Renal cortical epithelial cell (primary cell): ENCODE measurements at regions not wholly inside any gene's neighbourhood (a gene's known extent, or its start where the extent isn't known, plus 50 kb on each side); places are given as distances from the start of the nearest gene placed in this dataset.
"Not testable (repeated sequence)": the region's sequence is repeated elsewhere in the genome, so short reads cannot be mapped to it uniquely, and the experiment has no call there.

Experiments used
- DNase-seq: peaks from one replicate; pipeline ENCODE4 v3.0.0-alpha.2; 2011; ENCODE audit warnings: low read depth

DNA sequence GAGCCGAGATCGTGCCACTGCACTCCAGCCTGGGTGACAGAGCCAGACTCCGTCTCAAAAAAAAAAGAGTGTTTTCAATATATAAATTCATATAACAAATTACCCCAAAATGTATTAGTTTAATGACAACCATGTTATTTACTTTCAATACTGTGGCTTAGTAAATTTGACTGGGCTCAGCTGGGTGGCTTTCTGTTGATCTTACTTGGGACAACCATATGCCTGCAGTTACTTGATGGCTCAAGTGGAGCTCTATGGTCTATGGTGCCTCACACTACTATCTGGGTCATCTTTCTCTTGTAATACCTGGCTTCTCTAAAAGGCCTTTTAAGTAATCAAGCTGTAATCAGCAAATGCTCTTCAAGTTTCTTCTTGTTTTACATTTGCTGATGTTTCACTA is 341.5 kb upstream of the SPHKAP start:
- no peak for DNase-seq

GRCh38 chr2:228522276-228522675 is 340.8 kb upstream of the SPHKAP start:
- no peak for DNase-seq

DNA sequence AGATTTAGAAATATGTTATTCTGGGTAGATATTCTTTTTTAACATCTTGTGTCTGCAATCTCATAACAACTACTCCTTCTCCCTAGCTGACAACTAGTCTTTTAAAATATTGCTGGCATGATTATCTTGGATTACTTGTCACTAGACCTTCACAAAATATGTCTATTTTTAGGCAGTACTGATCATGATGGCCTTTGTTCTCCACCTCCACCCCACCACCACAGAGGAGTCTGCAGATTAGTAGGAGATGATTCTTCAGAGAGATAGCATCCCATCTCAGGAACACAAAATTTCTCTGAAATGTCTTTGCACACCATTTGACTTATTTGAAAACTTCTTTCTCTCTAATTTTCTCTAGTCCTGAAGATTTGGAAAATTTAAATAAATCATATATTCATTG is 338.1 kb upstream of the SPHKAP start:
- no peak for DNase-seq

GRCh38 chr2:228516019-228516418 is 334.5 kb upstream of the SPHKAP start:
- DNase-seq, result no peak

DNA sequence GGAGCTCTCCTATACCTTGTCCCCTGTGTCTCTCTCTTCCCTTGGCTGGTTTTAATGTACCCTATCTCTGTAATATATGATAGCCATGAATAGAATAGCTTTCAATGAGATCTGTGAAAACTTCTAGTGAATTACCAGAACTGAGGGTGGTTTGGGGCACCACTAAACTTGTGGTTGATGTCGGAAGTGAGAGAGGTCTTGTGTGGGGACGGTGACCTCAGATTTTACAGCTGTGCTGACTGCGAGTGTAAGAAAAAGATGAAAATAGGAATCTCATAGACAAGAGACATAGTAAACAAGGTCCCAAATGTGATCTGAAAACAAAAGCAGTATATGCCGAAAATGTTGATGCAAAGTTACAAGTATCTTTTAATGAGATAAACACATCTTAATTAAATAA is 332.0 kb upstream of the SPHKAP start:
- not testable (repeated sequence) for DNase-seq

DNA sequence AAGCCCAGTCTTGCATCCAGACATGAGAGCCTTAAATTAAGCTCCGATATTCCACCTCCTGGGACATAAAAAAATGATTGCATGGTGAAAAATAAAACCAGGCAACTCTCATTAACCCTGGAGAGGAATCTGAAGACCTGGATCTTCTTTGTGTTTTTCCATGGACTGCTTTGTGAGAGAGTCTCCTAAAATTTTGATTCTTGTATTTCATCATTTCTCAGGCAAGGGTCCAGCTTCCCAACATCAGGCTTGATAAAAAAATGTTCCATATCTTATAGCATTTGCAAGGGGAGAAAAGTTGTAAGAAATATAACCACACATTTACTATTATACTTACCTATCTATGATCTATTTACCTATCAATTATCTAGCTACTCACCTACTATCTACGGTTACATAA is 327.5 kb upstream of the SPHKAP start:
- no peak for DNase-seq

DNA sequence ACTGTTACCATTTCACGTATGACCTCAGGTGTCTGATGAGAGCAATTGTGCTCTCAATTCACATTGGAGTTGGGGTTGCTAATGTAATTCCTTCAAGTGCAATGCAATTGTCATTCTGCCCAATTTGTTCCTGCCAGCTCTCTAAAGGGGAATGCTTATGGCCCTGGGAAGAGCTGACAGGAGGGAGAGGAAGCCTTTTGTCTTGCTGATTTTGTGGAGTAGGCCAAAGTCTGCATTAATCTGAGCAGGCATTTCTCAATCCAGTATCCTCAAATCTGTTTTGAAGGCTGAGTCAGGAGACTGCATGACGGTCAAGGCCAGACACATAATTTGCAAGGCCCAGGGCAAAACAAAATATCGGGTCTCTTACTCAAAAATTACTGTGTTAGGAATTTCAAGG is 326.4 kb upstream of the SPHKAP start:
- peak; percentile 60 for DNase-seq

- no peak for DNase-seq
Measured at GRCh38 chr2:228507231-228507824, 325.8 kb upstream of the SPHKAP start.

DNA sequence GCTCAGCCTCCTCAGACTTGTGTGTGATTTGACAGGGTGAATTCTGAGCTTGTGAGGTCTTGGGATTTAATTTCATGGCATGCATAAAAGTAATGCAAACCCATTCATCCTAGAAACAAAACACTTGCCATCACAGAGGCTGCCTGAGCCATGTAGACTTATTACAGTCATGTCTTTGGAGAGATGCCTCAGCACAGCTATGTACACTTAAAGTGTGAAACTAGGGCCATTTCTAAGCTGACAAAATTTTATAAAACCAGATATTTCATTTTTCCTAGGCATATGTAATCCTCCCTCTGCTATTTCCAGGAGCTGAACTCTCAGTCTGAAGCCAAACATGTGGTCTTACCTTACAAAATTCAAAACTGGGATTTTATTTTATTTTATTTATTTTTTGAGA is 322.2 kb upstream of the SPHKAP start:
- no peak for DNase-seq

DNA sequence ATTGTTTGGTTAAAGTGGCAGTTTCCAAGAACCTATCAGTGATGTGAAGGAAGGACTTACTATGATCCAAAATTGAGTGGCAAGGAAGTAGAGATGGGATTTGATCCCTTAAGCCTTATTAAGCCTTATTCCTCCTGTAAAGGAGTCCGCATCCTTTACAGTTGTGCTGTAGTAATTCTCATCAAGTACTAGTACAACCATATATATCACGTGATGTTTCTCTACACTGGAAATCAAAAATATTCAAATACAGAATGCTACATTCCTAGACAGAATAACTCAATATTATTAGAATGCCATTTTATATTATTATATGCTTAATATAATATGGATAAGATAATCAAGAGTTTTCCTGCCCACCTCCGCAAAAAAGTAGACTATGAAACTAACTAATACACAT is 312.4 kb upstream of the SPHKAP start:
- no peak for DNase-seq

DNA sequence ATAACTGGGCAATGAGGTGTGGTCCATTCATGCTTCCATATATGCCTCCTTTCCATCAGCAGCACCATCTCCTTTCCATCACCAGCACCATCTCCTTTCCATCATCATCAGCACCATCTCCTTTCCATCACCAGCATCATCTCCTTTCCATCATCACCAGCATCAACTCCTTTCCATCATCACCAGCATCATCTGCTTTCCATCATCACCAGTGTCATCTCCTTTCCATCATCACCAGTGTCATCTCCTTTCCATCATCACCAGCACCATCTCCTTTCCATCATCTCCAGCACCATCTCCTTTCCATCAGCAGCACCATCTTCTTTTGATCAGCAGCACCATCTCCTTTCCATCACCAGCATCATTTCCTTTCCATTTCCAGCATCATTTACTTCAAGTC is 297.5 kb upstream of the SPHKAP start:
- no peak for DNase-seq

GRCh38 chr2:228474466-228474865 is 293.0 kb upstream of the SPHKAP start:
- DNase-seq, result peak; percentile 89

GRCh38 chr2:228469721-228470120 is 288.2 kb upstream of the SPHKAP start:
- DNase-seq, result peak; percentile 21

DNA sequence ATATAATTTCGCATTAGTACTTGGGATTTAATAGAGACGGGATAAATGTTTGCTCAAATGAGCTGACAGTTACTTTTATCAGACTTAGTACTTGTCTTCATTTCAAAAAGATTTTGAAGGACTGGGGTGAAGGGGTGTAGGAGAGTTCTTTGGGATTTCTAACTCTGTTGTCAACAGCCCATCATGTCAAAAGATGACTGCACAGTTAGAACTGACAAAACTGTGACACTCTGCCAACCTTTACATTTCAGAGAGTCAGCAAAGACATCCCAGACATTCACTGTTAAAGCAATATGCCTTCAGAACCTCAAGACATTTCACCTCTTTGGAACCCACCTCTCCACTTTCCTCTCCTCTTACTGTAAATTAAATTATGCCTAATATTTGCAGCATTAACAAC is 285.4 kb upstream of the SPHKAP start:
- DNase-seq, result no peak

DNA sequence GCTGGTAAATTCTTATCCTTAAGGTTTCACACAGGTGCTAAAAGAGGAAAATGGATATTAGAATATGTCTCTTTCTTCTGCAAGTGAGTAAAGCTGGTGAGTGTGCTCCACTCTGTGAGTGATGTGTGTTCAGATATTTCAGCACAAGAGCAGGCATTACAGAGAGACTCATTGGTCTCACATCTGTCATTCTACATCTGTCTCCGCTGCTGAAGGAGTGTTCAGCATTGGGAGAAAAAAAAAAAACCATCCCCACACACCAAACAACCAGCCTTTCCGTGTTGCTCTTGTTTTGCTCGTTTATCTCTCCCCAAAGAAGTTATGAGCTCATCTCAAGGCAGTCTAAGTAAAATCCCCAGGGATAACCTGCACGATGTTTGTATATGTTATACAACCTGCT is 283.9 kb upstream of the SPHKAP start:
- DNase-seq, result no peak

DNA sequence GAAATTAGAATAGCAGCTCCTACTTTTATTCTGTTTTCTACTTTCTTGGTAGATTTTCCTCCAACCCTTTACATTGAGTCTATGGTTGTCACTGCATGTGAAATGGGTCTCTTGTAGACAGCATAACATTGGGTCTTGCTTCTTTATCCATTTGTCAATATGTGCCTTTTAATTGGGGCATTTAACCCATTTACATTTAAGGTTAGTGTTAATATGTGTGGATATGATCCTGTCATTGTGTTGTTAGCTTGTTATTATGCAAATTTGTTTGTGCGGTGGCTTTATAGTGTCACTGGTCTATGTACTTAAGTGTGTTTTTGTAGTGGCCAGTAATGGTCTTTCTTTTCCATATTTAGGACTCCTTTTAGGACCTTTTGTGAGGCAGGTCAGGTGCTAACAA is 276.9 kb upstream of the SPHKAP start:
- DNase-seq, result no peak

GRCh38 chr2:228447266-228447915 is 265.9 kb upstream of the SPHKAP start:
- peak; percentile 31 for DNase-seq

DNA sequence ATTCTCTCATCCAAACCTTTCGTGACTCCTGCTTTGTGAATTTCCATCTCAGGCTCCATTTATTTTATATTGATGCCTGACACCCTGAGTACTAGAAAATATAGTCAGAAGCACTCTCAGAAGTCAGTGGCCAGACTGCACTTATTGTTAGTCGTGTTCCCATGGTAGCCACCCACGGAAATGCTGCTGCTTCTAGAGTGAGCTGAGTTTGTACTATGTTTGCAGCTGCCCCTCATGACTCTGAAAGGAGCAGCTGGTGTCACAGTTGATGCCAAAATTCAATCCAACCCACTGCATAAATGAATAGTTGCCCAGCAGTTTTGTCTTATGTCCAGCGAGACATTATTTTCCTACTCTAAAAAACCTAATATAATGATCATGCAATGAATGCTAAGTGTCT is 265.2 kb upstream of the SPHKAP start:
- peak; percentile 56 for DNase-seq

DNA sequence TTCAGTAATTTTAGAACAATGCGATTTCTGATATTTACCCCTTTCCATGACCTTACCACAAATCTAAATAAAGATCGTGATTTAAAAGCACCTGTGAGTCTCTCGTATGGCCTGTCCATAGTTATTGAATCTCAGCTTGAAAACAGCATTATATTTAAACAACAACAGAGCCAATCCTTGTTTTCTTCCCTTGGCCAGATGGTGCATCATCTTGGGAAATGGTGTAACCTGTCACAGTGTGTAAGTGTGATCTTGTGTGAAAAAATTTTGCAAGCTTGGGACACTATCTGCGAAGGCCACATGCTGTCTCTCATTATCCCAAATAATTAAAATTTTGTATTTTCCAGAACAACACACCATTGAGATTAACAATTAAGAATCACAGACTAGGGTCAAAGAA is 262.7 kb upstream of the SPHKAP start:
- no peak for DNase-seq

DNA sequence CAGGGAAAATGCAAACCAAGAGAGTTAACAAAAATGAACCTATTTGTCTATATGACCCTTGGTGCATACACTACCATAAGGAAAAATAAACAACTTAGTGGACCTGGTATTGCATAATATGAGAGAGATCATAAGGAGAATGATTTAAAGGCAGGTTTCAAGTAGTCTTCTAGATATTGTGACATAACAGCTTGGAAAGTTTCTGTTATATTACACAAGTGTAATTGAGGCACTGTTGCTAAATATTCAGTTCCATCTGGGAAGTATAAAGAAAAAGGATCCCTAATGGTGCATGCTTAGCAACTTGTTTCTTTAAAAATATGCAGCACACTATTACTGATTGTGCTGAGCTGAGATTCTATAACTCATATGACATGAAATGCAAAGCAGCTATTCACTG is 252.2 kb upstream of the SPHKAP start:
- peak; percentile 4 for DNase-seq

DNA sequence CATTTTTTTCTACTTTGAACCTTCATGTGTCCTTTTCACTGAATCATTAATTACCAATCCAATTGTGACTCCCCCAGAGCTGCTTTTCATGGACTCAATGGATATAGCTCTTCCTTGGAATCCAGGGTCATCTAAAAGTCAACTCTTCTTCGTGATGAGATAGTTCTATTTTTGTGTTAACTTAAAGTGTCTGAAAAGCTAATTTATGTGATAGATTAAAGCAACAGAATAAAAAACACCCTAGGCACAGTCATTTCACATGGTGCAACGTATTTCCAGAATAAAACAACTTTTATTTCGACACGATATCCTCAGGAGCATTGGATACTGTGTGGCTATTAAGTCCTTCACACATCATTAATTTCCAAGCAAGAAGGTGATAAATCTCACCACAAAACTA is 250.6 kb upstream of the SPHKAP start:
- peak; percentile 53 for DNase-seq

GRCh38 chr2:228430986-228431385 is 249.5 kb upstream of the SPHKAP start:
- DNase-seq, result no peak

DNA sequence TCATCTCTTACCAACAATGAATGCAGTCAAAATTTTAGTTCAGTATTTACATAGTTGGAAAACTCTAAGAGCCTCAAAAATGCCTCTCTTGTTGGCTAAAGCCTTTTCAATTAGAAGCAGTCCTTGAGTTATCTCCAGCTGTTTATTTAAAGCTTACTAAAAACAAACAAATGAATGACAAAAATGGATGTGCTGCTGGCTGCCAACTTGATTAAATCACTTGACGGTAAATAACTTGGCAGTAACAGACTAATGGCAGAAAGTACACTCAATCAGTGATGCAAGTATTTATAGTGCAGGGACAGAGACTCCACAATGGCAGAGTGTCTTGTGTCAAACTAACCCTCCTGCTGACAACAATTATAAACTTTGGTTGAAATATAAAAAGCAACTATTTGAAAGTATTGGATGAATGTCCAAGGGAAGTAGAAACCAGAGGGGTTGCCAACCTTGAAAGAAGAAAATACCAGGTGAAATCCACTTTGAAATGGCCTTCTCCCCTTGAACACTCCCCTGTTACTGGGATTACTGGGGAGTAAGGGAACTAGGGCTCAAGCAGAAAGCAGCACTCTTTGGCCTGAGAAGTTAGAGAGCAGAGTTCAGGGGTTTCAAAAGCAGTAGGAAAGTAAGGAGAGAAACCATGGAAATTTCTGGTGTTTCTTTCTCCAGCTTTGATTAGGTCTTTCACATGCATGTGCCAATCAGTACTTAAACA is 245.2 kb upstream of the SPHKAP start:
- DNase-seq, result no peak
